ENCODE measurements at regions not wholly inside any gene's neighbourhood (a gene's known extent, or its start where the extent isn't known, plus 50 kb on each side); places are given as distances from the start of the nearest gene placed in this dataset.

GRCh38 chrX:94722578-94722977, 1048.6 kb downstream of the FAM133A start:
- no peak overlapping the region for H3K27ac ChIP-seq
- no peak overlapping the region for H3K4me3 ChIP-seq
- no peaks in the 10 kb centered on the region for H3K9me3 ChIP-seq
- no peak for ATAC-seq
- TF ChIP-seq POLR2A (IDR thresholded peaks at IDR 0.05): no peak
- TF ChIP-seq CTCF (IDR thresholded peaks at IDR 0.05 in 4 of 5, conservative IDR thresholded peaks at IDR 0.05 in 1 of 5): no peak
- no peak for DNase-seq
- intact Hi-C loops (cut with DNase I; ENCODE audit: low total_unique reads): no loop called here
- in situ Hi-C loops (cut with MboI; ENCODE audit: low sequenced_read_pairs in 4 of 4): no loop called here
- H3K36me3 ChIP-seq: no peaks in the 10 kb centered on the region
- no peaks in the 10 kb centered on the region for H3K4me1 ChIP-seq
- H3K27me3 ChIP-seq: peaks cover 0 to 5% (median 0%) of the 10 kb centered on the region in 3 donors

GRCh38 chrX:94742772-94743171, 1068.8 kb downstream of the FAM133A start:
- intact Hi-C loops (cut with DNase I; ENCODE audit: low total_unique reads): no loop called here
- in situ Hi-C loops (cut with MboI; ENCODE audit: low sequenced_read_pairs in 4 of 4): no loop called here
- Histone ChIP-seq H3K4me3 (no peak overlapping the region), H3K27me3 (no peaks in the 10 kb centered on the region), H3K27ac (no peak overlapping the region), H3K9me3 (no peaks in the 10 kb centered on the region), H3K36me3 (no peaks in the 10 kb centered on the region), H3K4me1 (no peaks in the 10 kb centered on the region)
- TF ChIP-seq CTCF (IDR thresholded peaks at IDR 0.05 in 4 of 5, conservative IDR thresholded peaks at IDR 0.05 in 1 of 5) (no peak), POLR2A (IDR thresholded peaks at IDR 0.05) (no peak)
- ATAC-seq (no peak), DNase-seq (no peak)

GRCh38 chrX:94743478-94743877, 1069.5 kb downstream of the FAM133A start:
- no peaks in the 10 kb centered on the region for H3K4me1 ChIP-seq
- H3K36me3 ChIP-seq: no peaks in the 10 kb centered on the region
- no peak overlapping the region for H3K4me3 ChIP-seq
- no peaks in the 10 kb centered on the region for H3K27me3 ChIP-seq
- in situ Hi-C loops (cut with MboI; ENCODE audit: low sequenced_read_pairs in 4 of 4): no loop called here
- DNase-seq (no peak), ATAC-seq (no peak)
- no peak for TF ChIP-seq CTCF (IDR thresholded peaks at IDR 0.05 in 4 of 5, conservative IDR thresholded peaks at IDR 0.05 in 1 of 5)
- no peak for TF ChIP-seq POLR2A (IDR thresholded peaks at IDR 0.05)
- intact Hi-C loops (cut with DNase I; ENCODE audit: low total_unique reads): no loop called here
- no peaks in the 10 kb centered on the region for H3K9me3 ChIP-seq
- no peak overlapping the region for H3K27ac ChIP-seq

- in situ Hi-C loops (cut with MboI; ENCODE audit: low sequenced_read_pairs in 4 of 4): no loop called here
- no peaks in the 10 kb centered on the region for H3K36me3 ChIP-seq
These were observed 1070.8 kb downstream of the FAM133A start for GRCh38 chrX:94744786-94745185.

More at GRCh38 chrX:94744786-94745185, 1070.8 kb downstream of the FAM133A start:
- DNase-seq (no peak), ATAC-seq (no peak)
- Histone ChIP-seq H3K27me3 (no peaks in the 10 kb centered on the region), H3K4me3 (no peak overlapping the region), H3K9me3 (no peaks in the 10 kb centered on the region), H3K27ac (no peak overlapping the region), H3K4me1 (no peaks in the 10 kb centered on the region)
- intact Hi-C loops (cut with DNase I; ENCODE audit: low total_unique reads): no loop called here
- TF ChIP-seq POLR2A (IDR thresholded peaks at IDR 0.05) (no peak), CTCF (IDR thresholded peaks at IDR 0.05 in 4 of 5, conservative IDR thresholded peaks at IDR 0.05 in 1 of 5) (no peak)
